IPS-18c (cell line): ENCODE measurements at regions not wholly inside any gene's neighbourhood (a gene's known extent, or its start where the extent isn't known, plus 50 kb on each side); places are given as distances from the start of the nearest gene placed in this dataset.

Source experiments
- H3K4me3 ChIP-seq: 2 replicates; pipeline ENCODE4 v1.7.0; 2013; ENCODE audit warnings: low read depth, mild to moderate bottlenecking, low read length, moderate library complexity; ENCODE audit not compliant: insufficient read depth
- H3K9me3 ChIP-seq: one replicate; pipeline ENCODE4 v1.6.1; 2013; ENCODE audit warnings: mild to moderate bottlenecking, low read length, moderate library complexity; ENCODE audit not compliant: control insufficient read depth, insufficient read depth

DNA sequence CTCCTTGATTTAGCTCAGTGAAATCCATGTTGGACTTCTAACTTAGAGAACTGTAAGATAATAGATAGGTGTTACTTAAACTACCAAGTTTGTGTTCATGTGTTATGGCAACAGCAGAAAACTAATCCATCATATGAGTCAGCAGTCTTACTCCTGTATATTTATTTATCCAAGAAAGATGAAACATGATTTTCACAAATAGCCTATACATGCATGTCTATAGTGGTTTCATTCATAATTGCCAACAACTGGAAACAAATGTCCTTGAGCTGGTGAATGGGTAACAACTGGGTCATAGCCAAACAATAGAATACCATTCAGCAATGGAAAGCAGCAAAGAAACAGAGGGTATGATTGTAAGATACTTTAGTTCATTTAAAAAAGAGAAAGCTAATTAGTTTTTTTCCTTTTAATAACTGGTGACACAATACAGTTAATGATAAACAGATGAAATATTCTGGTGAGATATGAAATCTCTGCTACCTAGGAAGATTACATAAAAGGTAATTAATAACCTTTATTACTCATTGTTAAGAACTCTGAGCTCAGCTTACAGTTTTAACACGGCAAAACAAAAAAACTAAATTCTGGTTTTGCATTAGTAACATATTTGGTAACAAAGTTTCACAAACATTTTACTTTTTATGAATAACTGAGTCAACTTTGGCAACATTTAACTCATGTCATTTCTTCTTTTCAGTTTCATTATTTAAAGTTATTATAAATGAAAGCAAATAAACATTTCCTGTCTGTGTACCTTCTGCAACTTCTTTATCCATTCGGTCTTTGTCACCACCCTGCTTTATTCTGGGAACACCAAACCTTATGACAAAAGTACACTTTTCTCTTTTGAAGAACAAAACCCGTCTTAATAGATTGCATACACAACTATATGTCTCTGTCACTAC is 181.3 kb downstream of the LIG4 start:
- Histone ChIP-seq H3K9me3 (no peaks in the 10 kb centered on the region), H3K4me3 (no peak overlapping the region)

DNA sequence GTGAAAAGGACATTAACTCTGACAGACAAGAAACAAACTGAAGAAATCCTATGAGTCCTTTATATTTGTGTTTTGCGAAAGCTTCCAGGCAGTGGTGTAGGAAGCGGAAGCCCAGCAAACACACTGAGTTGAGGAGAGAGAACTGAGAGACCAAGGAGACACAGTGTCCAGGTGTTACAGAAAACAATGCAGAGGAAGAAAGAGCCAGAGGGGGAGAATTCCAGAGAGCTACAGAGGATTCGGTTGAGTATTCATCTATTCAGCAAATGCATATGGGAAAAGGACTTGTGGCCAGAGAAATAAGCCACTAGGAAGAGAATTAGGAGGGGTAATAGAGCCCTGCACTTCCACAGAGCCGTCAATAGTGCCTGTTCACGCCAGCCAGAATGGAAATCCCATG is 183.5 kb downstream of the LIG4 start:
- H3K9me3 ChIP-seq = no peaks in the 10 kb centered on the region
- no peak overlapping the region for H3K4me3 ChIP-seq

DNA sequence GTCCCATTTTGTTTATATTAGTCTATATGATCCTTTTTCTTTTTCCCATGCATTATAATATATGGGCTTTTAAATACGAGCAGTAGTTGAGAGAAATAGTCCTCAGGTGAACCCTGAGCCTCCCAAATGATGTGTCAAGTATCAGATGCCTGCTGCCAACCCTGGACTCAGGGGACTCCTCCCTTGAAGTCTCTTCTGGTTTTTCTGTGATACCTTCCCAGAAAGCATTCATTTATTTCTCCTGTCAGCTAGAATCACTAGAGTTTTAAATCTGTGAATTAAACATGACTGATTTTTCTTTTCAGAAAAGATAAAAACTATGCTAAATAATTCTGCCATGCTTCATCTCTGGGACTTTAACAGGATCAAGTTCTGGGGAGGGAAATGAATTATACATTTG is 184.6 kb downstream of the LIG4 start:
- Histone ChIP-seq H3K4me3 (no peak overlapping the region), H3K9me3 (no peaks in the 10 kb centered on the region)

DNA sequence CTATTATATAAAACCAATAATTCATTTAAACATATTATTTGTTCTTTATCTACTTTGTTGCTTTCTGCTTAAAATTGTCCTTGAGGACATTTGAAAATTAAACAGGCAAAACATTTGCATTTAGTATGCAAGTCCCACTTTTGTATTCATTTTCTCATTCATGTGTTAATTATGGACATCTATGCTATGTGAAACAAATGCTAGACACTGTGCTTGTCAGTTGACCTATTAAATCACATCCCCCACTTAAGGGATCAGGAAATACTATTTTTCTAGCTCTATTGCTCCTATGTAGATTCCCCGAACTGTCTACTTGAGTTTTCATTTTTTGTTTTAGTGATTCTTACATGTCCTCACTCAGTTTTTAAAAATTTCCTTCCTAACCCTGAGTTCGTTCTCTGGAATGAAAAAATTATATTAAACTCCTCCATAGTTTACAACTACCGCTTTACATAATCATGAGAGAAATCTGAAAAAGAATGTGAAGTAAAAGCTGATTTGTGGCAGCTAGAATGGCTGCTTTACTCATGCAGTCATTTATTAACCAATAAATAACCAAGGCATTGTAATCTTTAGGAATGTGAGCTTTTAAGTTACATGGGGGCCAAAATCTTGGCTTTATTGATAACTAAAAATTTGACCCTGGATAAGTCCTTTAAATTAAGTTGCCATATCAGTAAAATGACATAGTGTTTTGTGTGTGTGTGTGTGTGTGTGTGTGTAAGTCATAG is 188.5 kb downstream of the LIG4 start:
- H3K9me3 ChIP-seq = no peaks in the 10 kb centered on the region
- H3K4me3 ChIP-seq = no peak overlapping the region

DNA sequence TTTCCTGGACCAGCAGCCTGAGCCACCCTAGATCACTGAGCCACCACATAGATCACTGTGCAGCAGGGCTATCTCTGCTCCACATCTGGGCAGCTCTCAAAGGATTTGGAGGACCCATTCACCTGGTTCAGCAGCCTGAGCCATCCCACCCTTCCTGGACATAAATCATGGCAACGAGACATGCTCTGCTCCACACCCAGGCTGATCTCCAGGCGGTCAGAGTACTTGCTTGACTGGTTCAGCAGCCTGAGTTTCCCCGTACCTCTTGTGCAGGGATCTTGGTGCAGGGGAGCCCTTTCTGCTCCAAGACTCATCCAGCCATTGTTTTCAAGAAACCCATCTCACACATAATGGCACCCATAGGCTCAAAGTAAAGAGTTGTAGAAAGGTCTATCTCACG is 195.3 kb downstream of the LIG4 start:
- no peaks in the 10 kb centered on the region for H3K9me3 ChIP-seq

DNA sequence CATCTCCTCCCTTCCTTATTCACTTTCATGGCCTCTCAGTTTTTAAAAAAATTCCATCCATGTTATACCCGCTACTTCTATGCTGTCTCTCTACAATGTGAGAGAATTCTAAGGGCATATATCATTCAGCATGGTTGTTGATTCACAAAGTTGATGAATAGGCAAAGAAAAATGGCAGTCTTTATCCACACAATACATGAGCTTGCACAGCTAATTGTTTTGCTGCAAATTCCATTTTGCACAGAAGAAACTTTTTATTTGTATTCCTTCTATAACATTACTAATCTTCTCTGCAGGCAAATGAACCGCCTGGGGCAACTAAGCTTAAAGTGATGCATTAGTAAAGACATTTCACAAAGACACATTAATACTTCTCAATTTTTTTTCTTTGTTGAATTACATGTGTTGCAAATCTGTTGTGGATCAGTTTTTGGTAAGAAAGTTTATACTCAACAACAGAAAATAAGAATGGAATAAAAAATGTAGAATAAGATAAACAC is 196.9 kb downstream of the LIG4 start:
- peaks cover 2% of the 10 kb centered on the region for H3K9me3 ChIP-seq
- no peak overlapping the region for H3K4me3 ChIP-seq

More for the DNA sequence above, 195.3 kb downstream of the LIG4 start:
- H3K4me3 ChIP-seq = no peak overlapping the region

DNA sequence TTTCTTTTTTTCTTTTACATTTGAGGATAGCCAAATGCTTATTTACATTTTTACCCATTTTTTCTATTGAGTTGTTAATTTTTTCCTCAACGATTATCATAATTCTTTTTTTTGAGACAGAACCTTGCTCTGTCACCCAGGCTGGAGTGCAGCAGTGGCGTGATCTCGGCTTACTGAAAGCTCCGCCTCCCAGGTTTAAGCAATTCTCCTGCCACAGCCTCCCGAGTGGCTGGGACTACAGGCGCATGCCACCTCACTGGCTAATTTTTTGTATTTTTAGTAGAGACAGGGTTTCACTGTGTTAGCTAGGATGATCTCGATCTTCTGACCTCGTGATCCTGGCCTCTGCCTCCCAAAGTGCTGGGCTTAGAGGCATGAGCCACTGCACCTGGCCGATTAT is 208.7 kb downstream of the LIG4 start:
- H3K4me3 ChIP-seq = no peak overlapping the region
- peaks cover under 1% of the 10 kb centered on the region for H3K9me3 ChIP-seq

DNA sequence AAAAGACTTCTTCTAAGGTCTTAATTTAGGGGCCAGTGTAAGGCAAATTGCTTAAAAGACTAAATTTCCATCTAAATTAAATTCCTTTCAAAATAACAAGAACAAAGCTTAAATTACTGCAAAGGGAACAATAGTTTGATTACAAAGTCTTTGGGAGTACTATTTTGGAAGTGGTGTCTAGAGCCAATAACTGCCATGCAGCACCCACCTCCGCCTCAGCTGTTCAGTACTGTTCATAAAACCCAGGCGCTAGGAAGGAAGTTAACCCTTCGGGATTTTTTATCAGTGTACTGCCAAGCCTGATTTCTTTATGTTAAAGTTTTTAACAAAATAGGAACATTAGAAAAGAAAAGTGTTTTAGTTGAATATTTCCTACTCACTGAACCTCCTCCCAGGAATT is 210.1 kb downstream of the LIG4 start:
- peaks cover 4% of the 10 kb centered on the region for H3K9me3 ChIP-seq
- no peak overlapping the region for H3K4me3 ChIP-seq

DNA sequence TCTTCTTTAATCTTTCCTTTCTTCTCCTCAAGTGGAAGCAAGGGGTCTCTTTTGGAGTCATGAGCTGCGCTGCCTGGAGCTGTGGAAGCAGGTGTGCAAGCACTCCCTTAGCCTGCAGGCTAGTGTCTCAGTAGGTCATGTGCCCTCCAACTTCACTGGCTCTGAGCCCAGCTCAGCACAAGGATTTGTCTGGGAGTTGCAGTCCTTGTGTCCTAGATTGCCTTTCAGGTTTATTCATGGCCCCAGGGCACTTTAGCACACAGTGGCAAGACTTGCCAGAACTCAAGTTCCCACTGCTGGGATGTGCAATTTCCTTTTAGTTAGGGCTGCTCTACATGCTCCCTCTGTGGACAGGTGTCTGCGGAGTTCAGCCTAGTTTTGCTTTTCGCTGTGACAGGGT is 211.7 kb downstream of the LIG4 start:
- Histone ChIP-seq H3K4me3 (no peak overlapping the region), H3K9me3 (peaks cover 4% of the 10 kb centered on the region)

DNA sequence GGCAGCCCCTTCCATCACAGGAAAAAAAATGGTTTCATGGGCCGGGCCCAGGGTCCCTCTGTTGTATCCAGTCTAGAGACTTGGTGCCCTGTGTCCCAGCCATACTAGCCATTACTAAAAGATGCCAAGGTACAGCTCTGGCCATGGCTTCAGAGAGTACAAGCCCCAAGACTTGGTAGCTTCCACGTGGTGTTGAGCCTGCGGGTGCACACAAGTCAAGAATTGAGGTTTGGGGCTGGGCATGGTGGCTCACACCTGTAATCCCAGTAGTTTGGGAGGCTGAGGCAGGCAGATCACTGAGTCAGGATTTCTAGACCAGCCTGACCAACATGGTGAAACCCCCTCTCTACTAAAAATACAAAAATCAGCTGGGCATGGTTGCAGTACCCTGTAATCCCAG is 214.3 kb downstream of the LIG4 start:
- no peak overlapping the region for H3K4me3 ChIP-seq
- peaks cover 4% of the 10 kb centered on the region for H3K9me3 ChIP-seq

DNA sequence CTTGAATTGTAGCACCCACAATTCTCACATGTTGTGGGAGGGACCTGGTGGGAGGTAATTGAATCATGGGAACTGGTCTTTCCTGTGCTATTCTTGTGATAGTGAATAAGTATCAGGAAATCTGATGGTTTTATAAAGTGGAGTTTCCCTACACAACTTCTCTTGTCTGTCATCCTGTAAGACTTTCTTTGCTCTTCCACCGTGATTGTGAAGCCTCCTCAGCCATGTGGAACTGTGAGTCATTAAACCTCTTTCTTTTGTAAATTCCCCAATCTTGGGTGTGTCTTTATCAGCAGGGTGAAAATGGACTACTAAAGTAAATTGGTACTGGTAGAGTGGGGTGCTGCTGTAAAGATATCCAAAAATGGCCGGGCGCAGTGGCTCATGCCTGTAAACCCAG is 215.6 kb downstream of the LIG4 start:
- H3K4me3 ChIP-seq = no peak overlapping the region
- peaks cover 4% of the 10 kb centered on the region for H3K9me3 ChIP-seq

DNA sequence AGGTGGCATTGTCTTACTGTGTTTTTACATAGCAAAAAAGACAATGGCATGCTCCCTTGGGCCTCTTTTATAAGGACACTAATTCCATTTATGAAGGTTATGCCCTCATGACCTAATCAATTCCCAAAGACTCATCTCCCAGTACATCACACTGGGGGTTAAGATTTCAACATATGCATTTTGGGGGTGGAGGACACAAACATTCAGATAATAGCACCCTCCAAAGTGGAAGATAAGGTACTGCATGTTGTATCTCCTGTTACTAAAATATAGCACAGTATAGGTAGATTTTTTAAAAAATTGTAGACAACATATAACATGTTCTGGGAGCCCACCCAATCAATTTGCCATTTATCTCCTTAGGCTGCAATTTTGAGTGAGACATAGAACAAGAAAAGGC is 221.2 kb downstream of the LIG4 start:
- Histone ChIP-seq H3K4me3 (no peak overlapping the region), H3K9me3 (no peaks in the 10 kb centered on the region)

DNA sequence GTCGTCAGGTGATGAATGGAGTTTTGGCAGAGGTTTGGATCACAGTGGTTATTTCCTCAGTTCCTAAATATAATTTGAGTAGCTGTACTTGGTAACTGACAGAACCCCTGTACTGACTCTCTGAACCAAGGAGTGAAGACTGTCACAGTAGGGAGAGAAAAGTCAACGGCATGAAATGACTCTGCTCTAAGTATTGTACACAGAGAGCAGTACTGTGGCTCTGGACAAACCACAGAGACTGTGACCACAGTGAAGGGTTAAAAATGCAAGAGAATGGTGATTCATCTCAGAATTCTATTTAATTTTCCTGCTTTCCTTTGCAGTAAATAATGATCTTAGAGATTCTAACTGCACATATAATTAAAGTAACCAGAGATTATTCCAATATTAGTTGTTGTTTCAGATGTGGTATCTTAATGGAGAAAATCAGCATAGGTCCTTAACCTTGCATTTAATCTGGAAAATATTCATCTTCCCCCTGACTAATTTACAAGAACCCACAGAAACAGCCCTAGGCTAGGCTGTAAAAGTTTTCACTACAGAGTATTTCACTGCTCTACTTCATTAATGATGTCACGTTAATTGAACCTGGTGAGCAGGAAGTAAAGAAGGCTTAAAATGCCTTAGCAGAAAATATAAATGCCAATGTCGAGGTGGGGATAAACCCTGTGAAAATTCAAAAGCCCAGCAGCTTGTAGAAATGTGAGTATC is 221.9 kb downstream of the LIG4 start:
- H3K9me3 ChIP-seq = no peaks in the 10 kb centered on the region
- no peak overlapping the region for H3K4me3 ChIP-seq

DNA sequence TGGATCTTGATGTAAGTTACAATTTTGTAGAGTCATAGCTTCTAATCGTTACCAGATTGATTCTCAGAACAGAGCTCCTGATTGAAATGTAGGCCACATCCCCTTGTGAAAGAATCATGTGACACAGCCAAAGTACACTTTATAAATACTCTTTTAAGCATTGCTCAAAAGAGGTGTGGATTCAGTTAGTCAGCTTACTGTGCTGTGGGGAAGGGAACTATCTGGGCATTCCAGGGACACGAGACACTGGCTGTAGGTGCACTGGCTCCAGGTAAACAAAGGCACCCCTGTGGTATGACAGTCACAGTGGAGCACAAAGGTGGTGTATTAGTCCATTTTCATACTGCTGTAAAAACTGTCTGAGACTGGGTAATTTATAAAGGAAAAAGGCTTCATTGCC is 222.8 kb downstream of the LIG4 start:
- no peaks in the 10 kb centered on the region for H3K9me3 ChIP-seq
- H3K4me3 ChIP-seq = no peak overlapping the region

DNA sequence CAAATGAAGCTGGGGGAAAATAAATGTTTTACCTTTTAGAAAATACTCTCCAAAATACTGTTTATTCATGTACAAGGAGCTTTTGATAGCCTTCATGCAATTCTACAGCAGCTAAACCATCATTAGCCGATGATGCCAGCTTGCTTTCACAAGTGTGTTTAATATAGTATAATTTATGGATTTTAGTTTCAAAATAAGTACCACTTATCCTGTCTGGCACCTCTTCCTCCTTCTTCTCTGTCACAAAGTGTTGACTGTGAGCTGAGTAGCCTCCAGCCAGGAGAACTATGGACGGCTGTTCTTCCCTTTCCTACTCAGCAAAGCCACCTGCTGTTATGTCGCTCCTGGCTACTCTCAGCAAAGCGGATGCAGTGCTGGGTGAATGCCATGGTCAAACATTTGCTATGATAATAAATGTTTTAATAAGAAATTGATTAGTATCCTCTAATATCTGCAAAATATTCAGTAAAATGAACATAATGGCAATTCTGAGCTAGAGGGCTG is 238.2 kb downstream of the LIG4 start:
- no peak overlapping the region for H3K4me3 ChIP-seq
- no peaks in the 10 kb centered on the region for H3K9me3 ChIP-seq

DNA sequence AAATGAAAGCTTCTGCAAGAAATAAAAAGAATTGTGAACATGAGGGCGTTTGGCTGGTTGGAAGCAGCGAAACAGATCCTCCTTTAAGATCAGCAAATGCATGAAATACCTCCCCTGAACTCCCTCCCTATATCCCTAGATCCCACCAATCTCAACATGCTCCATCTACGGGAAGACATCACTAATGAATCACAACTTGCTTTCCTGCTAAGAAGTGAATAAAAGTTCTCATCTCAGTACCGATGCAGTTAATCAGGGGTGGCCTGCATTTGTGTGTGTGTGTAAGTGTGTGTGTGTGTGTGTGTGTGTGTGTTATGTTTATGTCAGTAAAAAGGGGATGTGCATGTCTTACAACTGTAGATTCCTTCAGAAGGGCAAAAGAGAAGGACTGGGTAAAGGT is 238.7 kb downstream of the LIG4 start:
- Histone ChIP-seq H3K9me3 (no peaks in the 10 kb centered on the region), H3K4me3 (no peak overlapping the region)

DNA sequence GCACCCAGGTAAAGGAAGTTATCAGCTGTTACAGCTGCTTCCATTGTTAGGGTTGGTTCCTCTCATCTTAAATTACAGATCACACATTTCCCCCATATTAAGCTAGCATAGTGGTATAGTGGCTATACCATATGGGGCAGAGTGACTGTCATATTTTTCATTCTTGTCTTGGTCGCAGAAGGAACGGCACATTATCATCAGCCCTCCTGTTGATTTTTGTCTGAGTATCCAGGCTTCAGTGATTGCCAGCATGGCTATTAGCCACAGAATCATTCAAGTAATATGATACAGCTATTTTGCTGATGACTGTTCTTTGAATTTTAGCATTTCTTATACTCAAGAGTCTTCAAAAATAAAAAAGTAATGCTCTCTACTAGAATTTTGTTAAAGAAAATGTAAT is 240.9 kb downstream of the LIG4 start:
- Histone ChIP-seq H3K4me3 (no peak overlapping the region), H3K9me3 (no peaks in the 10 kb centered on the region)
